Endothelial cell of umbilical vein (primary cell): ENCODE measurements at regions not wholly inside any gene's neighbourhood (a gene's known extent, or its start where the extent isn't known, plus 50 kb on each side); places are given as distances from the start of the nearest gene placed in this dataset.

Experiments
- CTCF ChIP-seq, 2 donors: IDR thresholded peaks; 1 replicate in 1 of 2; 2 replicates in 1 of 2; pipeline ENCODE4 v1.5.1; 2011; ENCODE audit warnings: low read length in 2 of 2, mild to moderate bottlenecking in 2 of 2, moderate library complexity in 2 of 2, control low read depth in 1 of 2, inconsistent platforms in 1 of 2, low read depth in 1 of 2; ENCODE audit not compliant: insufficient read depth in 1 of 2; ENCODE audit errors: extremely low read depth in 1 of 2
- EZH2 ChIP-seq: IDR thresholded peaks from 2 replicates; pipeline ENCODE4 v1.6.1; 2012; ENCODE audit warnings: borderline replicate concordance, low read depth, mild to moderate bottlenecking, moderate library complexity, low read length, inconsistent platforms; ENCODE audit not compliant: severe bottlenecking
- FOS ChIP-seq: IDR thresholded peaks from 2 replicates; pipeline ENCODE4 v1.6.1; 2011; ENCODE audit warnings: mild to moderate bottlenecking, low read length, moderate library complexity, borderline replicate concordance; ENCODE audit not compliant: insufficient read depth
- GATA2 ChIP-seq: IDR thresholded peaks from 2 replicates; pipeline ENCODE4 v1.7.0; 2011; ENCODE audit warnings: low read depth, mild to moderate bottlenecking, moderate library complexity, mixed read lengths, low read length; ENCODE audit not compliant: insufficient read length, insufficient read depth
- JUN ChIP-seq: IDR thresholded peaks from 2 replicates; pipeline ENCODE4 v1.6.1; 2011; ENCODE audit warnings: borderline replicate concordance, low read depth; ENCODE audit not compliant: insufficient read length, insufficient read depth
- MAX ChIP-seq: IDR thresholded peaks from 2 replicates; pipeline ENCODE4 v1.6.1; 2011; ENCODE audit not compliant: insufficient read depth, insufficient read length
- MYC ChIP-seq: IDR thresholded peaks from one replicate; pipeline ENCODE4 v1.6.1; 2011; ENCODE audit warnings: mild to moderate bottlenecking, low read depth, low read length
- POLR2A ChIP-seq: IDR thresholded peaks from 2 replicates; pipeline ENCODE4 v1.6.1; 2012; ENCODE audit warnings: low read depth, mild to moderate bottlenecking, control low read depth, low read length
- POLR2AphosphoS5 ChIP-seq: IDR thresholded peaks from 2 replicates; pipeline ENCODE4 v1.6.1; 2012; ENCODE audit warnings: low read depth, mild to moderate bottlenecking, control low read depth, low read length, moderate library complexity; ENCODE audit not compliant: insufficient read depth

GRCh38 chr3:106758459-106758858 lies 618.8 kb upstream of the CCDC54 start:
- TF ChIP-seq CTCF (IDR thresholded peaks at IDR 0.05; ENCODE audit: extremely low read depth in 1 of 2, insufficient read depth in 1 of 2, low read depth in 1 of 2, low read length in 2 of 2) (no peak), POLR2A (no peak), MAX (no peak), EZH2 (no peak), JUN (no peak), POLR2AphosphoS5 (no peak), MYC (no peak), GATA2 (no peak), FOS (no peak)
